NCI-H2107 treated with DMSO at 0.1 percent for 48 hours (cell line): ENCODE measurements at regions not wholly inside any gene's neighbourhood (a gene's known extent, or its start where the extent isn't known, plus 50 kb on each side); places are given as distances from the start of the nearest gene placed in this dataset.

ENCODE experiments used
- DNase-seq: peaks from one replicate; lab custom pipeline; 2025; ENCODE audit not compliant: unreplicated experiment; lab: John Stamatoyannopoulos, UW

GRCh38 chrX:129188231-129188630, 335.1 kb downstream of the SMARCA1 start:
- DNase-seq: no peak

GRCh38 chrX:129176710-129177109, 346.6 kb downstream of the SMARCA1 start:
- no peak for DNase-seq

- no peak for DNase-seq
Observed at GRCh38 chrX:129161108-129161507, 362.2 kb downstream of the SMARCA1 start.

GRCh38 chrX:129158505-129158904, 364.8 kb downstream of the SMARCA1 start:
- DNase-seq: no peak

- DNase-seq: no peak
Observed at GRCh38 chrX:129145840-129146272, 377.4 kb downstream of the SMARCA1 start.

- DNase-seq: no peak
Observed at GRCh38 chrX:129145385-129145784, 377.9 kb downstream of the SMARCA1 start.

- DNase-seq: no peak
Observed at GRCh38 chrX:129144172-129145038, 378.9 kb downstream of the SMARCA1 start.

- no peak for DNase-seq
Observed at GRCh38 chrX:129139837-129140598, 383.3 kb downstream of the SMARCA1 start.

GRCh38 chrX:129125122-129125914, 398.0 kb downstream of the SMARCA1 start:
- no peak for DNase-seq

- no peak for DNase-seq
Observed at GRCh38 chrX:129123795-129124194, 399.5 kb downstream of the SMARCA1 start.

- no peak for DNase-seq
Observed at GRCh38 chrX:129116676-129117470, 406.4 kb downstream of the SMARCA1 start.

- no peak for DNase-seq
Observed at GRCh38 chrX:129115935-129116334, 407.4 kb downstream of the SMARCA1 start.

GRCh38 chrX:129115104-129115503, 408.2 kb downstream of the SMARCA1 start:
- peak; percentile 38 for DNase-seq

- no peak for DNase-seq
Observed at GRCh38 chrX:129111081-129111798, 412.1 kb downstream of the SMARCA1 start.

- DNase-seq: peak; percentile 93
Observed at GRCh38 chrX:129108936-129109335, 414.4 kb downstream of the SMARCA1 start.

- DNase-seq: no peak
Observed at GRCh38 chrX:129099207-129099606, 424.1 kb downstream of the SMARCA1 start.

GRCh38 chrX:129097668-129098067, 425.6 kb downstream of the SMARCA1 start:
- DNase-seq: no peak

GRCh38 chrX:129093706-129094105, 429.6 kb downstream of the SMARCA1 start:
- DNase-seq: no peak

GRCh38 chrX:129092757-129093156, 430.5 kb downstream of the SMARCA1 start:
- no peak for DNase-seq

GRCh38 chrX:129092242-129092641, 431.0 kb downstream of the SMARCA1 start:
- no peak for DNase-seq
